GM18511 (cell line): ENCODE measurements at regions not wholly inside any gene's neighbourhood (a gene's known extent, or its start where the extent isn't known, plus 50 kb on each side); places are given as distances from the start of the nearest gene placed in this dataset.
A peak's percentile ranks its signal among the peaks of the same experiment; 100 is the strongest.
"Not testable (repeated sequence)": the region's sequence is repeated elsewhere in the genome, so short reads cannot be mapped to it uniquely, and the experiment has no call there.

Experiments
- ATAC-seq: cut with Tn5 transposase; IDR thresholded peaks from one replicate; pipeline ENCODE4 v1.9.1; 2021; ENCODE audit warnings: mild to moderate bottlenecking, moderate library complexity; ENCODE audit not compliant: unreplicated experiment

GRCh38 chr2:2779727-2780126 is 448.7 kb upstream of the MYT1L start:
- no peak for ATAC-seq

DNA sequence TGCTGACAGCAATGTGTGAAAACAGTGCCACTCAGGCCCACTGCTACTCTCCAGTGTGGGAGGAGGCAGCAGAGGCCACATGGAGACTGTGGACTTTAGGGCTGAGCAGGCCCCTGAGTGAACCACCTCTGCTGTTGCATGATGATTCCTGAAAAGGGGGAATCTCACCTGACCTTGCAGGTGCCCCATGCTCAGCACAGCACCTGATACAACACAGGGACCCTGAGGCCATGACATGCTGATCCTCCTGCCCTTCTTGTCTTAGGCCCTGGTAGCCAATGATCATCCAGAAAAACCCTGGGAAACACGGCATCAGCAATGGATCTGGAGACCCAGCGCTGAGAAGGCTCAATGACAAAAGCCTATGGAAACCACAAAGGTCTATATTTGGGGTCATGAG is 446.8 kb upstream of the MYT1L start:
- ATAC-seq: no peak

DNA sequence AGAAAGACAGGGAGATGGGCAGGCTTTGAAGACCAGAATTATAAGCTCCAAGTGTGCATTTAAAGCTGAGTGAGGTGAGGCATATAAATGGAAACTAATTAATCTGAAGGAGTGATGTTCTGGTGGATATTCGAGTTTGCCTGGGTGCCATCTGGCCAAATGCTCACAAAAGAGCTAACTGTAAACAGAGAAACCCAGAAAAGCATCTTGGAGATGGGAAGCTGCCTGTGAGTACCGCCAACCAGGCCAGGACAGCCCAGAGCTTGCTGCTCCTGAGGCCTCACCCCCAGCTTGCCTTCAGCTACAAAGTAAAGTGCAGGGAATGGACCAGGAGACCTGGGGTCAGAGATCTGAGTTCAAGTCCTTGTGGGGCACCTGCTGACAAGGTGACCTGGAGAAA is 446.1 kb upstream of the MYT1L start:
- ATAC-seq: no peak

DNA sequence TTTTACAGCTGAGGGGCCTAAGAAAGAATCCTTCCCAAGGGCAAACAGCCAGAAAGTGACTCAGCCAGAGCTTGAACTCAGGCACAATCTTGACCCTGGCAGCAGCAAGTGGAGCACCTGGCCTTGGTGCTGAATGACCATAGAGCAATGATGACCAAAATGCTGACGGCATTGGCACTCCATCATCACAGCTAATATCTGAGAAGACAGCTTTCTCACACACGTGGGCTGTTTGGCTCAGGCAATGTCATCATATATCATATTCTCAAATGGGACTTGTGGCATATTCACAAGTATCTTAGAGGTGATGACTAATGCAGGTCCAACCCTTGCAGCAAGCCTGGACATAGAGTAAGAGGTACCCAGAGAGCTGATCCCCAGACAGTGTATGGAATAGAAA is 443.9 kb upstream of the MYT1L start:
- no peak for ATAC-seq

- ATAC-seq: no peak
Measured at GRCh38 chr2:2773692-2774091, 442.6 kb upstream of the MYT1L start.

- not testable (repeated sequence) for ATAC-seq
Measured at GRCh38 chr2:2773080-2773479, 442.0 kb upstream of the MYT1L start.

- ATAC-seq: no peak
Measured at GRCh38 chr2:2771721-2772411, 440.8 kb upstream of the MYT1L start.

GRCh38 chr2:2769481-2770431 is 438.7 kb upstream of the MYT1L start:
- no peak for ATAC-seq

DNA sequence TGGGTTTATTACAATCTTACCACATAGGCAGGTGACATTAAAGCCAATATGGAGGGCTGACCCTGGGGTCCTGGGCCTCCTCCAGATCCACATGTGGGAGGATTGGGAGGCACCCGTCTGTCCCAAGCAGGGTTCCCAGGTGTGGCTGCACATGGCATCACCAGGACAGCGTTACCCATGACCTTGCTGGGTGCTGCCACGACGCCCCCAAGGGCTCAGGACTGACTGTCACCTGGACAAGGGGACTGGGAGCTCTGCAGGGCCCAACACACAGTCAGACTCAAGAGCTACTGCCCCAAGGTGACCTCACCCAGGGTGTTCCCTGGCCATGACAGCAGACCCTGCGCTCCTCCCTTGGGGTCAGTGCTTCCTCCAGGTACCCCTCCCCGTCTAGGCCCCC is 437.4 kb upstream of the MYT1L start:
- ATAC-seq: no peak

DNA sequence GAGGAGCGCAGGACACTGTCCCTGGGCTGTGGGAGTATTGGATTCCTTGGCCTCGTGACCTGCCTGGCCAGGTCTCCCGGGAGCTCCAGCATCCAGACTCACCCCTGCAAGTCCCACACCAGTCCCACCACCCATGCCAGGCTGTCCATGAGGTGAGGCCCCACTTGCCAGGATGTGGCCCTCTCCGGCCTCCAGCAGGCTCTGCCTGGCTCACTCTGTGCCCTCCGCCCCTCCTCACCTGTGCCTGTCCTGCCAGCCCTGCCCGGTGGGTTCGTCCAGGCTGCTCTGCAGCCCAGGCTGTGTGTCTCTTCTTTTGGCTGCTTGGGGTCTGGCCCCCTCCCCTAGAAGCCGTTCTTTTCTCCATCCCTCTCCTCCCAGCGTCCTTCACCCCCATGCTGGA is 436.8 kb upstream of the MYT1L start:
- no peak for ATAC-seq

- no peak for ATAC-seq
Measured at GRCh38 chr2:2765839-2766495, 434.9 kb upstream of the MYT1L start.

- no peak for ATAC-seq
Measured at GRCh38 chr2:2765176-2765800, 434.2 kb upstream of the MYT1L start.

DNA sequence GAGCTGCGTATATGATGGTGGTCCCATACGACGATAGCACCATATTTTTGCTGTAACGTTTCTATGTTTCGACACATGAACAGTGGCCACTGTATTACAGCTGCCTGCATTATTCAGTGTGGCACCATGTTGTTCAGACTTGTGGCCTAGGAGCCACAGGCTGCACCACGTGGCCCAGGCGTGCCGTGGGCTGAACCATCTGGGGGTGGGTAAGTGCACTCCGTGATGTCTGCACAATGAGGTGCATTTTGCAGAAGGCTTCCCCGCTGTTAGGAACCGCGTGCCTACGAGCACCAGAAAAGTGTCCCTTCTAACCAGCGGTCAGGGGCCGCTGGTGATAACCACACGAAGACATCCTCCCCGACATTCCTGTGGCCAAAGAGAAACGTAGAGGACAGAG is 433.7 kb upstream of the MYT1L start:
- ATAC-seq: no peak

- ATAC-seq: no peak
Measured at GRCh38 chr2:2764001-2764355, 432.9 kb upstream of the MYT1L start.

DNA sequence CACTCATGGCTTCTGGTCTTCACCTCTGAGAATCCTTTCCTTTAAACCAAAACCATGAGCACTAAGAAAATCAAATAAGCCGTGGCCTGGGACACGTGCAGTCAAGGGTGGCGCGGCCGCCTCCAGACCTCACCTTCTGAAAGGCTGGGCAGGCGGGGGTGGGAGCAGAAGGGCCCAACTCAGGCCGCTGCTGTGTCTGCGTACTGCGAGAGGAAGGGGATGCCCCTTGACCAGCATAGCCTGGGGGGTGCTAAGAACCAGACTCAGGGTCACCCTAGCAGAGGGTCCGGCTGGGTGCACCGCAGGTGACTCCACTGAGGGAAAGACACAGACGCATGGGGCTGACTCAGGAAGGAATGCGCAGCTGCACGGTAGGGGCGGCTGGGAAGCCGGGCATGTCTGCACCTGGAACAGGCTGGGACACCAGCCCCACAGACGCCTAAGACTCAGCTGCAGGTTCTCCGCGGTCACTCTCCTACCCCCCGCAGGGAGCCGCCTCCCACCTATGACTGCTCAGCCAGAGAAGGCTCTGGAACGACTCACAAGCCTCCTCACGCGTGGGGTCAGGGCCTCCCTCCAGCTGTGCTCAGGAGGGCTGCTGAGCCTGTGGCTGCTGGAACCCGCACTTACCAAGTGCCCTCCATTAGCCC is 432.4 kb upstream of the MYT1L start:
- no peak for ATAC-seq

GRCh38 chr2:2762913-2763312 is 431.8 kb upstream of the MYT1L start:
- ATAC-seq: no peak

- no peak for ATAC-seq
Measured at GRCh38 chr2:2762166-2762908, 431.3 kb upstream of the MYT1L start.

GRCh38 chr2:2758793-2759367 is 427.8 kb upstream of the MYT1L start:
- no peak for ATAC-seq

- peak; percentile 79 for ATAC-seq
Measured at GRCh38 chr2:2757764-2758163, 426.7 kb upstream of the MYT1L start.

- no peak for ATAC-seq
Measured at GRCh38 chr2:2756886-2757285, 425.8 kb upstream of the MYT1L start.
